Right atrium auricular region (tissue), 2 donors: ENCODE measurements at regions not wholly inside any gene's neighbourhood (a gene's known extent, or its start where the extent isn't known, plus 50 kb on each side); places are given as distances from the start of the nearest gene placed in this dataset.

ENCODE experiments used
- DNase-seq: peaks from one replicate; pipeline ENCODE4 v3.0.0-alpha.2; 2019; ENCODE audit warnings: low spot score
- H3K27ac ChIP-seq, 2 donors: fragments of 200-600 bp; sonication (generic); 1 replicate in 1 of 2; 2 replicates in 1 of 2; pipeline ENCODE4 v1.5.1; 2016 to 2019
- H3K27me3 ChIP-seq, 2 donors: fragments of 200-600 bp; sonication (generic); one replicate each; pipeline versions ENCODE4 v1.5.1 to v1.6.0; 2017 to 2019
- H3K36me3 ChIP-seq: fragments of 200-600 bp; sonication (generic); one replicate; pipeline ENCODE4 v1.5.1; 2016
- H3K4me1 ChIP-seq, 2 donors: fragments of 200-600 bp; sonication (generic); one replicate each; pipeline versions ENCODE4 v1.5.1 to v1.6.0; 2017 to 2019
- H3K4me3 ChIP-seq, 2 donors: fragments of 200-600 bp; sonication (generic); 1 replicate in 1 of 2; 2 replicates in 1 of 2; pipeline ENCODE4 v1.5.1; 2017 to 2019; ENCODE audit warnings: mild to moderate bottlenecking in 1 of 2, moderate library complexity in 1 of 2
- H3K9me3 ChIP-seq, 2 donors: fragments of 200-600 bp; sonication (generic); one replicate each; pipeline ENCODE4 v1.5.1; 2019
- TF ChIP-seq, protein P1 (sequence below), 2 donors: fragments of 200-600 bp; sonication (generic); IDR thresholded peaks; one replicate each; pipeline ENCODE4 v1.5.1; 2019; ENCODE audit warnings: antibody characterized with exemption in 2 of 2

DNA sequence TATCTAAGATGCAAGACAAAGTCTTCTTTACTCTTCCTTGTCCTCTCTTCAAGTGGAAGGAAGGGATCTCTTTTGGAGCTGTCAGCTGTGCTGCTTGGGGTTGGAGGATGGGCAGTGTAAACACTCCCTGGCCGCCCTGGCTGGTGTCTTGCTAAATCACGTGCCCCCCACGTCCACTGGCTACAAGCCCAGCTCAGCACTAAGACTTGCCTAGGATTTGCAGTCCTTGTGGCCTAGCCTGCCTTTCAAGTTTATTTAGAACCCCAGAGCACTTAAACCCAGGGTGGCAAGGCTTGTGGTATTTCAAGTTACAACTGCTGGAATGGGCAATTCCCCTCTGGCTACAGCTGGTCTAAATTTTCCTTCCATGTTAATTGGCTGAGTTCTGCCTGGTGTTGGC lies 272.4 kb upstream of the MYO3A start:
- no peak overlapping the region for H3K27ac ChIP-seq
- H3K36me3 ChIP-seq = no peaks in the 10 kb centered on the region
- no peak for DNase-seq
- H3K4me1 ChIP-seq = no peaks in the 10 kb centered on the region
- TF ChIP-seq, protein P1, sequence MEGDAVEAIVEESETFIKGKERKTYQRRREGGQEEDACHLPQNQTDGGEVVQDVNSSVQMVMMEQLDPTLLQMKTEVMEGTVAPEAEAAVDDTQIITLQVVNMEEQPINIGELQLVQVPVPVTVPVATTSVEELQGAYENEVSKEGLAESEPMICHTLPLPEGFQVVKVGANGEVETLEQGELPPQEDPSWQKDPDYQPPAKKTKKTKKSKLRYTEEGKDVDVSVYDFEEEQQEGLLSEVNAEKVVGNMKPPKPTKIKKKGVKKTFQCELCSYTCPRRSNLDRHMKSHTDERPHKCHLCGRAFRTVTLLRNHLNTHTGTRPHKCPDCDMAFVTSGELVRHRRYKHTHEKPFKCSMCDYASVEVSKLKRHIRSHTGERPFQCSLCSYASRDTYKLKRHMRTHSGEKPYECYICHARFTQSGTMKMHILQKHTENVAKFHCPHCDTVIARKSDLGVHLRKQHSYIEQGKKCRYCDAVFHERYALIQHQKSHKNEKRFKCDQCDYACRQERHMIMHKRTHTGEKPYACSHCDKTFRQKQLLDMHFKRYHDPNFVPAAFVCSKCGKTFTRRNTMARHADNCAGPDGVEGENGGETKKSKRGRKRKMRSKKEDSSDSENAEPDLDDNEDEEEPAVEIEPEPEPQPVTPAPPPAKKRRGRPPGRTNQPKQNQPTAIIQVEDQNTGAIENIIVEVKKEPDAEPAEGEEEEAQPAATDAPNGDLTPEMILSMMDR (IDR thresholded peaks at IDR 0.05) = no peak
- H3K4me3 ChIP-seq = no peak overlapping the region
- H3K27me3 ChIP-seq = no peaks in the 10 kb centered on the region
- no peaks in the 10 kb centered on the region for H3K9me3 ChIP-seq

DNA sequence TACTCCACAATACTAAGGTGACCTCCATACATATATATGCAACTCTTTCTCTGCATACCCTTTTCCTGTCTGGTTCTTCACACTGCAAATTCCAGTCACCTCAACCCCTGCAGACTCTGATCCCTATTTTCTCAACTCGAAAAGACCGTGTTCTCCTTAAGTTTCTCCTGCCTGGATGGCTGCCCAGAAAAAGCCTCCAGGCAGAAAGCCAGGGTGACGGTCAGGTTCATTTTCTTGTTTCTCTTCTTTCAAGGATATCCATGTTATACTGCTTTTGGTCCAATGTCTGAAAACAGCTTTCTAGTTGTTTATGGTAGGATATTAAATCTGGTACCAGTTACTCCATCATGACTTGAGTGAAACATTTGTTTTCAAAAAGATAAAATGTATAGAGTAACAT lies 267.8 kb upstream of the MYO3A start:
- H3K36me3 ChIP-seq = no peaks in the 10 kb centered on the region
- no peaks in the 10 kb centered on the region for H3K4me1 ChIP-seq
- TF ChIP-seq, protein P1 (IDR thresholded peaks at IDR 0.05) = no peak
- no peak overlapping the region for H3K4me3 ChIP-seq
- no peaks in the 10 kb centered on the region for H3K9me3 ChIP-seq
- H3K27me3 ChIP-seq = no peaks in the 10 kb centered on the region
- H3K27ac ChIP-seq = no peak overlapping the region
- DNase-seq = no peak

DNA sequence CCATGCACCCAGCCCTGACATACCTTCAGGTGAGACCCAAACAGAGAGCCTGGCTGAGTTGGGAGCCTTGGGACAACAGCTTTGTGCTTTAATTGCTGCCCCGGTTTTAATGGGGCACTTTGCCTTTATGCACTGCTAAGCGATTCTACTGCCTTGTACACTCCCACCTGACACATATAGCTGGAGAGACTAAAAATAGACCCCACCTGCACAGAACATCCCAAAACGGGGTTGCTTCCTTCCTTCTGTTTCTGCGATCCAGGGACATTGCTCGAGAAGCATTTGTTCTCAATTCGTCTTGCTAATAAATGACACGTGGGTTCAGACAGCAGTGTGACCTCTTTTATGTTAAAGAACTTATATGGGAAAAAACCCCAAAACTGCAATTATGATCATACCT lies 258.8 kb upstream of the MYO3A start:
- TF ChIP-seq, protein P1 (IDR thresholded peaks at IDR 0.05) = no peak
- H3K27ac ChIP-seq = no peak overlapping the region
- no peak overlapping the region for H3K4me3 ChIP-seq
- DNase-seq = no peak
- no peaks in the 10 kb centered on the region for H3K36me3 ChIP-seq
- H3K4me1 ChIP-seq = no peaks in the 10 kb centered on the region
- H3K9me3 ChIP-seq = no peaks in the 10 kb centered on the region
- no peaks in the 10 kb centered on the region for H3K27me3 ChIP-seq

DNA sequence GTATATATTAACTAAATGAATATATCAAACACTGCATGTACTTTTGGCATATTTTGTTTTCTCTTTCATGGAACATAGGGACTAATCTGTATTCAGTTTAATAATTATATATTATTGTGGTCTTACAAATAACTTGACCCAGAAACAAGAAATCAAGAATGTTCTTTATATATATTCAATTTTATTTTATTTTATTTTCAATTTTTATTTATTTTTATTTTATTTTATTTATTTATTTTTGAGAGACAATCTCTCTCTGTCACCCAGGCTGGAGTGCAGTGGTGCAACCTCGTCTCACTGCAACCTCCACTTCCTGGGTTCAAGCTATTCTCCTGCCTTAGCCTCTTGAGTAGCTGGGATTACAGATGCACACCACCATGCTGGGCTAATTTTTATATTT lies 258.4 kb upstream of the MYO3A start:
- H3K4me3 ChIP-seq = no peak overlapping the region
- H3K36me3 ChIP-seq = no peaks in the 10 kb centered on the region
- H3K27me3 ChIP-seq = no peaks in the 10 kb centered on the region
- DNase-seq = no peak
- TF ChIP-seq, protein P1 (IDR thresholded peaks at IDR 0.05) = no peak
- no peak overlapping the region for H3K27ac ChIP-seq
- H3K9me3 ChIP-seq = no peaks in the 10 kb centered on the region
- no peaks in the 10 kb centered on the region for H3K4me1 ChIP-seq

DNA sequence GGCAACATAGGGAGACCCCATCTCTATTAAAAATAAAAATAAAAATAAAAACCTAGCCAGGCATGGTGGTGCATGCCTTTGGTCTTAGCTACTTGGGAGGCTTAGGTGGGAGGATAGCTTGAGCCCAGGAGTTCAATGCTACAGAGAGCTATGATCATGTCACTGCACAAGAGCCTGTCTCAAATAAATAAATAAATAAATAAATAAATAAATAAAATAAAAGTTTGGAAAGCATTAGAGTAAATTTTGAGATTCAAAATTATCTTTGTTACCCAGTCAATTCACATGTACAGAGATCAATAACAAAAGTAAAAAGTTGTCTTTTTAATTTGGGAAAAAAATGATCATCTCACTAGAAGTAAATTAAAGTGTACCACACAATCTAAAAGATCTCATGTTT lies 255.8 kb upstream of the MYO3A start:
- H3K36me3 ChIP-seq = no peaks in the 10 kb centered on the region
- TF ChIP-seq, protein P1 (IDR thresholded peaks at IDR 0.05) = no peak
- no peak for DNase-seq

DNA sequence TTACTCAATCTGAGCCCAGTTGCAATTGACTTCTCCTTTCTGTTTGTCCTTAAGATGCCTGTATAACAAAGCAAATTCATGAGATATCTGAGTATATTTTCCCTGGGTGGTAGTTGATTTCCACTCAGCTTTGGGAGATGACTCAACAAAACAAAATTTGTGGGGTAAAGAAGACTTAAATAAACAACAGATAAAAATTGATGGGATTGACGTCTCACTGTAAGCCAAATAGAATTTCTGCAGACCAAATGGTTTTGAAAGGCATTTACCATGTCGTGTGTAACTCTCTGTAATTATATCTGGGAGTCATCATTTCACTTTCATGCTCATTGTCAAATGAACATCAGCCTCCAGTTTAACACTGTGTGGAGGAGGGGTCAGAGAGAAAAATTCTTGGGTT lies 255.4 kb upstream of the MYO3A start:
- H3K27ac ChIP-seq = no peak overlapping the region
- peaks cover 0 to 13% of the 10 kb centered on the region in 2 donors for H3K4me1 ChIP-seq
- H3K4me3 ChIP-seq = no peak overlapping the region
- no peak for DNase-seq
- H3K27me3 ChIP-seq = no peaks in the 10 kb centered on the region
- TF ChIP-seq, protein P1 (IDR thresholded peaks at IDR 0.05) = no peak
- H3K36me3 ChIP-seq = no peaks in the 10 kb centered on the region
- no peaks in the 10 kb centered on the region for H3K9me3 ChIP-seq

More for the DNA sequence above, 255.8 kb upstream of the MYO3A start:
- H3K9me3 ChIP-seq = no peaks in the 10 kb centered on the region
- no peak overlapping the region for H3K27ac ChIP-seq
- H3K4me3 ChIP-seq = no peak overlapping the region
- H3K27me3 ChIP-seq = no peaks in the 10 kb centered on the region
- H3K4me1 ChIP-seq = peaks cover 0 to 13% of the 10 kb centered on the region in 2 donors
